IMR-90 (cell line): ENCODE measurements at regions not wholly inside any gene's neighbourhood (a gene's known extent, or its start where the extent isn't known, plus 50 kb on each side); places are given as distances from the start of the nearest gene placed in this dataset.
A peak's percentile ranks its signal among the peaks of the same experiment; 100 is the strongest.

Source experiments
- ATAC-seq: fragments of 200-7000 bp; cut with Tn5 transposase; 2 replicates; pipeline ENCODE4 v1.9.1; 2020; ENCODE audit warnings: low read depth, mild to moderate bottlenecking, moderate library complexity
- BruUV-seq: library from RNA; stranded (reverse); fragments of 400-500 nt; replicated peaks from 2 replicates; lab custom pipeline; 2021; lab: Mats Ljungman, UMichigan
- CTCF ChIA-PET: fragments of 300-600 bp; formaldehyde crosslinking; extraction: SDS; loops from one replicate; lab custom pipeline; 2021; ENCODE audit warnings: antibody characterized with exemption; lab: Yijun Ruan, JAX
- POLR2A ChIA-PET: fragments of 300-600 bp; sonication (Branson Sonifier 250); formaldehyde crosslinking; loops from one replicate; lab custom pipeline; 2022; ENCODE audit warnings: antibody characterized with exemption; ENCODE audit not compliant: unreplicated experiment; lab: Charles Lee
- DNase-seq: peaks from one replicate; pipeline ENCODE4 v3.0.0; 2013
- H2AFZ ChIP-seq: replicated peaks from 2 replicates; pipeline ENCODE3; 2013; ENCODE audit warnings: low read length, mild to moderate bottlenecking; ENCODE audit not compliant: poor library complexity
- H2AK5ac ChIP-seq: 2 replicates; pipeline ENCODE4 v1.6.1; 2013; ENCODE audit warnings: low read depth, low read length, inconsistent platforms
- H2AK9ac ChIP-seq: replicated peaks from 2 replicates; pipeline ENCODE3; 2013; ENCODE audit warnings: mild to moderate bottlenecking, low read depth, low read length, moderate library complexity; ENCODE audit not compliant: poor library complexity
- H2BK120ac ChIP-seq: 2 replicates; pipeline ENCODE4 v1.6.1; 2013; ENCODE audit warnings: low read depth, low read length, inconsistent platforms
- H2BK15ac ChIP-seq: 3 replicates; pipeline ENCODE4 v1.6.1; 2013; ENCODE audit warnings: low read depth, low read length, inconsistent platforms
- H2BK20ac ChIP-seq: 2 replicates; pipeline ENCODE4 v1.6.1; 2013; ENCODE audit warnings: low read depth, mild to moderate bottlenecking, inconsistent platforms, low read length, moderate library complexity
- H2BK5ac ChIP-seq: 2 replicates; pipeline ENCODE4 v1.6.1; 2013; ENCODE audit warnings: mild to moderate bottlenecking, low read depth, low read length, inconsistent platforms; ENCODE audit not compliant: poor library complexity, severe bottlenecking
- H3K14ac ChIP-seq: replicated peaks from 2 replicates; pipeline ENCODE4 v1.6.1; 2013; ENCODE audit warnings: low read depth, low read length, inconsistent platforms
- H3K18ac ChIP-seq: 2 replicates; pipeline ENCODE4 v1.6.1; 2013; ENCODE audit warnings: low read depth, low read length, control low read depth
- H3K23ac ChIP-seq: 2 replicates; pipeline ENCODE4 v1.6.1; 2013; ENCODE audit warnings: low read depth, low read length, inconsistent platforms
- H3K27ac ChIP-seq: 2 replicates; pipeline ENCODE4 v1.5.1; 2013; ENCODE audit warnings: mild to moderate bottlenecking, control low read depth, low read length; ENCODE audit not compliant: insufficient read depth
- H3K27me3 ChIP-seq: 2 replicates; pipeline ENCODE4 v1.6.1; 2013; ENCODE audit warnings: low read length; ENCODE audit not compliant: control insufficient read depth, insufficient read depth
- H3K36me3 ChIP-seq: 2 replicates; pipeline ENCODE4 v1.6.1; 2013; ENCODE audit warnings: low read length, mixed read lengths; ENCODE audit not compliant: control insufficient read depth, insufficient read depth
- H3K4ac ChIP-seq: 2 replicates; pipeline ENCODE4 v1.6.1; 2013; ENCODE audit warnings: low read depth, low read length, inconsistent platforms
- H3K4me1 ChIP-seq: 2 replicates; pipeline ENCODE4 v1.6.1; 2013; ENCODE audit warnings: low read length, mixed read lengths; ENCODE audit not compliant: control insufficient read depth, insufficient read depth
- H3K4me2 ChIP-seq: 2 replicates; pipeline ENCODE4 v1.6.1; 2013; ENCODE audit warnings: low read depth, mild to moderate bottlenecking, control low read depth, low read length, moderate library complexity
- H3K4me3 ChIP-seq: 2 replicates; pipeline ENCODE4 v1.5.1; 2013; ENCODE audit warnings: low read depth, mild to moderate bottlenecking, control low read depth, low read length, moderate library complexity; ENCODE audit not compliant: insufficient read depth
- H3K56ac ChIP-seq: 2 replicates; pipeline ENCODE4 v1.6.1; 2013; ENCODE audit warnings: low read length, inconsistent platforms; ENCODE audit not compliant: insufficient read depth; ENCODE audit errors: extremely low read depth
- H3K79me1 ChIP-seq, 2 experiments: 2 replicates each; pipeline ENCODE4 v1.6.1; 2013; ENCODE audit warnings: low read length in 2 of 2, inconsistent platforms in 1 of 2, low read depth in 1 of 2
- H3K9ac ChIP-seq: 2 replicates; pipeline ENCODE4 v1.6.1; 2013; ENCODE audit warnings: low read depth, low read length, control low read depth
- H3K9me1 ChIP-seq: 2 replicates; pipeline ENCODE4 v1.6.1; 2013; ENCODE audit warnings: low read length, inconsistent platforms; ENCODE audit not compliant: insufficient read depth
- H3K9me3 ChIP-seq: 2 replicates; pipeline ENCODE4 v1.6.1; 2013; ENCODE audit warnings: low read length; ENCODE audit not compliant: control insufficient read depth, insufficient read depth
- H4K20me1 ChIP-seq: 2 replicates; pipeline ENCODE4 v1.6.1; 2013; ENCODE audit warnings: low read length, inconsistent platforms; ENCODE audit not compliant: insufficient read depth
- H4K5ac ChIP-seq: 2 replicates; pipeline ENCODE4 v1.6.1; 2013; ENCODE audit warnings: mild to moderate bottlenecking, low read depth, low read length, control low read depth
- H4K8ac ChIP-seq, 2 experiments: 2 replicates each; pipeline ENCODE4 v1.6.1; 2013; ENCODE audit warnings: low read depth in 2 of 2, low read length in 2 of 2, control low read depth in 1 of 2, inconsistent platforms in 1 of 2
- H4K91ac ChIP-seq: 2 replicates; pipeline ENCODE4 v1.6.1; 2013; ENCODE audit warnings: low read depth, low read length, inconsistent platforms; ENCODE audit not compliant: insufficient read depth
- CEBPB ChIP-seq: IDR thresholded peaks from 2 replicates; pipeline ENCODE4 v1.6.1; 2012; ENCODE audit warnings: low read depth, low read length, improper control_type of control experiment
- CHD1 ChIP-seq: IDR thresholded peaks from 2 replicates; pipeline ENCODE4 v1.6.1; 2012; ENCODE audit warnings: low read depth, low read length, improper control_type of control experiment
- ELK1 ChIP-seq: fragments of 150-350 bp; IDR thresholded peaks from 2 replicates; pipeline ENCODE4 v1.6.1; 2016; ENCODE audit warnings: low read depth, mild to moderate bottlenecking, low read length, moderate library complexity, borderline replicate concordance
- MAFK ChIP-seq: IDR thresholded peaks from 2 replicates; pipeline ENCODE4 v1.6.1; 2012; ENCODE audit warnings: low read depth, low read length, improper control_type of control experiment
- MAZ ChIP-seq: IDR thresholded peaks from 2 replicates; pipeline ENCODE4 v1.6.1; 2012; ENCODE audit warnings: low read depth, mild to moderate bottlenecking, low read length, improper control_type of control experiment, moderate library complexity, borderline replicate concordance
- POLR2A ChIP-seq: IDR thresholded peaks from 2 replicates; pipeline ENCODE4 v1.6.1; 2012; ENCODE audit warnings: mild to moderate bottlenecking, low read depth, low read length
- RAD21 ChIP-seq: IDR thresholded peaks from 2 replicates; pipeline ENCODE4 v1.6.1; 2012; ENCODE audit warnings: low read length, improper control_type of control experiment
- RCOR1 ChIP-seq: IDR thresholded peaks from 2 replicates; pipeline ENCODE4 v1.6.1; 2012; ENCODE audit warnings: mild to moderate bottlenecking, low read length, improper control_type of control experiment; ENCODE audit not compliant: insufficient replicate concordance
- RFX5 ChIP-seq: IDR thresholded peaks from 2 replicates; pipeline ENCODE4 v1.8.0; 2012; ENCODE audit warnings: low read depth, mild to moderate bottlenecking, low read length, moderate library complexity
- SMC3 ChIP-seq: fragments of 150-350 bp; IDR thresholded peaks from 2 replicates; pipeline ENCODE4 v1.6.1; 2016; ENCODE audit warnings: low read depth, mild to moderate bottlenecking, antibody characterized with exemption, low read length, moderate library complexity
- WGBS, 2 experiments: methylation state at CpG; one replicate each; pipeline versions ENCODE4 v1.1.5 to v1.1.7; 2013; ENCODE audit warnings: missing lambda C conversion rate in 2 of 2; ENCODE audit not compliant: insufficient read length in 1 of 2; ENCODE audit errors: extremely low coverage in 2 of 2; 5-methylcytosine and 5-hydroxymethylcytosine counted together
- dilution Hi-C: fragments of 300-500 bp; cut with HindIII; formaldehyde crosslinking; loops from one replicate; pipeline ENCODE4 v1.14.3; 2018; ENCODE audit warnings: low sequenced_read_pairs; ENCODE audit not compliant: unreplicated experiment
- in situ Hi-C: fragments of 300-500 bp; cut with MboI; formaldehyde crosslinking; loops from 3 replicates; pipeline ENCODE4 v1.14.3; 2019; ENCODE audit warnings: low sequenced_read_pairs, inconsistent platforms, mixed read lengths
- intact Hi-C: fragments of 100-400 bp; cut with micrococcal nuclease; formaldehyde crosslinking; loops from 2 replicates; pipeline ENCODE4 v1.10.0; 2022
- TF ChIP-seq, protein P1 (sequence below): fragments of 150-350 bp; IDR thresholded peaks from 2 replicates; pipeline ENCODE4 v1.6.1; 2017; ENCODE audit warnings: mild to moderate bottlenecking, antibody characterized with exemption, low read length, low read depth

- no peak overlapping the region for H3K56ac ChIP-seq
- in situ Hi-C loops (no loop called here), intact Hi-C loops (no loop called here), dilution Hi-C loops (no loop called here)
- H3K9ac ChIP-seq: no peak overlapping the region
- 0 out of 4 replicates have a peak overlapping the region, but pooled peaks have one; percentile 28 to 54 for H4K8ac ChIP-seq
- no TSS peak for BruUV-seq
- peaks cover 2% of the 10 kb centered on the region; the same call in 1 of the 2 replicates for H3K4me1 ChIP-seq
- H4K20me1 ChIP-seq: no peaks in the 10 kb centered on the region
- 0 out of 2 replicates have a peak overlapping the region, but pooled peaks have one; percentile 14 for H3K4ac ChIP-seq
- H4K91ac ChIP-seq: peak overlapping the region; percentile 20; the same call in 1 of the 2 replicates
- no peak overlapping the region for H3K4me2 ChIP-seq
- no peak overlapping the region for H2BK5ac ChIP-seq
- peak overlapping the region; percentile 39; the same call in 1 of the 2 replicates for H4K5ac ChIP-seq
- TF ChIP-seq CHD1: no peak
- TF ChIP-seq MAZ: no peak
- no peak for TF ChIP-seq SMC3
- no peak for TF ChIP-seq RFX5
- no peak for TF ChIP-seq RAD21
- no peak for TF ChIP-seq RCOR1
- no peak for TF ChIP-seq CEBPB
- no peak for TF ChIP-seq ELK1
- no peak for TF ChIP-seq POLR2A
- TF ChIP-seq, protein P1, sequence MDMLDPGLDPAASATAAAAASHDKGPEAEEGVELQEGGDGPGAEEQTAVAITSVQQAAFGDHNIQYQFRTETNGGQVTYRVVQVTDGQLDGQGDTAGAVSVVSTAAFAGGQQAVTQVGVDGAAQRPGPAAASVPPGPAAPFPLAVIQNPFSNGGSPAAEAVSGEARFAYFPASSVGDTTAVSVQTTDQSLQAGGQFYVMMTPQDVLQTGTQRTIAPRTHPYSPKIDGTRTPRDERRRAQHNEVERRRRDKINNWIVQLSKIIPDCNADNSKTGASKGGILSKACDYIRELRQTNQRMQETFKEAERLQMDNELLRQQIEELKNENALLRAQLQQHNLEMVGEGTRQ: no peak
- no peak for TF ChIP-seq MAFK
- ATAC-seq (no peak), DNase-seq (peak; percentile 48)
- ChIA-PET POLR2A (no interaction called here), CTCF (interaction anchor here (0.5 to 0.7 kb wide), 3 partner anchors 18 to 362 kb away, joined by 3 to 5 read pairs (median 3); no protein-coding TSS in a partner anchor)
- no peaks in the 10 kb centered on the region for H3K79me1 ChIP-seq
- H2AK5ac ChIP-seq: peak overlapping the region; percentile 82
- no peak overlapping the region for H3K27ac ChIP-seq
- no peak overlapping the region for H3K4me3 ChIP-seq
- no peak overlapping the region for H3K23ac ChIP-seq
- no peaks in the 10 kb centered on the region for H3K27me3 ChIP-seq
- H2BK20ac ChIP-seq: peak overlapping the region; percentile 16; the same call in 1 of the 2 replicates
- no peaks in the 10 kb centered on the region for H3K9me3 ChIP-seq
- 100% methylated on average over 1 of the region's 2 CpGs; no CpG with 5 or more reads in 1 of the 2 experiments for WGBS, 2 experiments
- H3K9me1 ChIP-seq: no peaks in the 10 kb centered on the region
- H2BK120ac ChIP-seq: peak overlapping the region; percentile 33; the same call in 1 of the 2 replicates
- H3K18ac ChIP-seq: peak overlapping the region; percentile 70; the same call in 1 of the 2 replicates
- no peaks in the 10 kb centered on the region for H3K36me3 ChIP-seq
- H2AFZ ChIP-seq: peak overlapping the region; percentile 61
- no peak overlapping the region for H2AK9ac ChIP-seq
- H2BK15ac ChIP-seq: peak overlapping the region; percentile 66; the same call in 2 of the 3 replicates
- H3K14ac ChIP-seq: no peak overlapping the region
Measured at GRCh38 chr2:226466589-226466988, 333.0 kb downstream of the IRS1 start.
